ENCODE measurements at regions not wholly inside any gene's neighbourhood (a gene's known extent, or its start where the extent isn't known, plus 50 kb on each side); places are given as distances from the start of the nearest gene placed in this dataset.

DNA sequence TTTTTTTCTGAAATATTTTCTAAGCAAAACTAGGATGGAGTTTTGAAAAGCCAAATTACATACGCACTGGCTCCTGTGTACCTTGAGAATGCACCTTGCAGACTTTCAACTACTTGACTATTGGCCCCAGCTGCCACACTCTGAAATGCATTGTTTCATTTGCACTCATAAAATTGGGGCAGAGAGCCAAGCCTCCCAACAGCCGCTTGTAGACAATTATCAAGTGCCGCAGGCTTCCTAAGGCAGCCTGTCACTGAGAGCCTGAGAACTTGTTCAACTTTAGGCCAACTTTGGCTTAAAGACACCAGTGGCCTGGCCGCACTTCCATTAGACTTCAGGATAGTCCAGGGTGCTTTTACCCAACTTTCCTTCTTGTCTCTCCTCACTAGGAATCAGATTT lies 115.7 kb upstream of the STARD13 start:
- TF ChIP-seq, protein P1, sequence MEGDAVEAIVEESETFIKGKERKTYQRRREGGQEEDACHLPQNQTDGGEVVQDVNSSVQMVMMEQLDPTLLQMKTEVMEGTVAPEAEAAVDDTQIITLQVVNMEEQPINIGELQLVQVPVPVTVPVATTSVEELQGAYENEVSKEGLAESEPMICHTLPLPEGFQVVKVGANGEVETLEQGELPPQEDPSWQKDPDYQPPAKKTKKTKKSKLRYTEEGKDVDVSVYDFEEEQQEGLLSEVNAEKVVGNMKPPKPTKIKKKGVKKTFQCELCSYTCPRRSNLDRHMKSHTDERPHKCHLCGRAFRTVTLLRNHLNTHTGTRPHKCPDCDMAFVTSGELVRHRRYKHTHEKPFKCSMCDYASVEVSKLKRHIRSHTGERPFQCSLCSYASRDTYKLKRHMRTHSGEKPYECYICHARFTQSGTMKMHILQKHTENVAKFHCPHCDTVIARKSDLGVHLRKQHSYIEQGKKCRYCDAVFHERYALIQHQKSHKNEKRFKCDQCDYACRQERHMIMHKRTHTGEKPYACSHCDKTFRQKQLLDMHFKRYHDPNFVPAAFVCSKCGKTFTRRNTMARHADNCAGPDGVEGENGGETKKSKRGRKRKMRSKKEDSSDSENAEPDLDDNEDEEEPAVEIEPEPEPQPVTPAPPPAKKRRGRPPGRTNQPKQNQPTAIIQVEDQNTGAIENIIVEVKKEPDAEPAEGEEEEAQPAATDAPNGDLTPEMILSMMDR (conservative IDR thresholded peaks at IDR 0.05; ENCODE audit: low read depth, low read length): no peak
- TF ChIP-seq MAZ (IDR thresholded peaks at IDR 0.05; ENCODE audit: borderline replicate concordance, low read depth, low read length) (no peak), MXI1 (IDR thresholded peaks at IDR 0.05; ENCODE audit: borderline replicate concordance, low read depth, low read length) (no peak), CEBPB (IDR thresholded peaks at IDR 0.05; ENCODE audit: low read depth, low read length) (no peak), POLR2A (IDR thresholded peaks at IDR 0.05; ENCODE audit: low read depth, low read length) (no peak)

All from IMR-90 (cell line).